ENCODE measurements at regions not wholly inside any gene's neighbourhood (a gene's known extent, or its start where the extent isn't known, plus 50 kb on each side); places are given as distances from the start of the nearest gene placed in this dataset.

DNA sequence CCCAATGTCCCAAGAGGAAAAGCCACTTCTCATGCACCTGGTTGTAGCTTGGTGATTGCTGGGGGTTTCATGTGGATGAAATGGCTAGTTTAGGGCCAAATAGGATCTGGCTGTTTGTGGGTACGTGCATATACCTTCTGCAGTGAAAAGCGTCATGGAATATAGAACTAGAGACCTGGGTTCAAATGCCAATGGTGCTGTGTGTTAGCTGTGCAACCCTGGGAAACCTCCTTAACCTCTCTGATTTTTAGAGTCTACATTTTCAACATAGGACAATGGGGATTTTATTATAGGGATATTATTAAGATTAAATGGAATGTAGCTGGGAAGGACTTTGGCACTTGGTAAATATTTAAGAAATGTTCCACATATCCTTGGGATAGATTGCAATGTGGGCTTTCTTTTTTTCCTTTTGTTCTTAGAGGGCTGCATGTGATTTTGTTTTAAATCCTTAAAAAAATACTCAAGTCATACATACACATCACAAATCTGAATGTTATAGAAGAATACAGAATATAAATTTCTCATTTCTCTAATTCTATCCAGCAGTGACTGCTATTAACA, 112.6 kb upstream of the E2F8 start:
- H3K4me2 ChIP-seq (ENCODE audit: low read depth, low read length), result no peak overlapping the region
- no peak overlapping the region for H4K5ac ChIP-seq (ENCODE audit: low read depth, low read length)
- no peak overlapping the region for H3K56ac ChIP-seq (ENCODE audit: extremely low read depth, insufficient read depth, low read length)
- no peaks in the 10 kb centered on the region; the same call in 1 of the 2 replicates for H3K9me1 ChIP-seq (ENCODE audit: insufficient read depth, low read length)
- no peak overlapping the region for H2BK15ac ChIP-seq (ENCODE audit: low read depth, low read length)
- H3K79me1 ChIP-seq (ENCODE audit: low read depth in 1 of 2, low read length in 2 of 2), result no peaks in the 10 kb centered on the region
- TF ChIP-seq NFE2L2 (IDR thresholded peaks at IDR 0.05; ENCODE audit: low read depth, low read length) (no peak), RFX5 (IDR thresholded peaks at IDR 0.05; ENCODE audit: low read depth, low read length) (no peak), RAD21 (IDR thresholded peaks at IDR 0.05; ENCODE audit: low read length) (no peak), CHD1 (IDR thresholded peaks at IDR 0.05; ENCODE audit: low read depth, low read length) (no peak), BHLHE40 (IDR thresholded peaks at IDR 0.05; ENCODE audit: low read depth, low read length) (no peak), CEBPB (IDR thresholded peaks at IDR 0.05; ENCODE audit: low read depth, low read length) (no peak), ELK1 (IDR thresholded peaks at IDR 0.05; ENCODE audit: borderline replicate concordance, low read depth, low read length) (no peak), RCOR1 (IDR thresholded peaks at IDR 0.05; ENCODE audit: insufficient replicate concordance, low read length) (no peak), FOS (IDR thresholded peaks at IDR 0.05; ENCODE audit: low read depth, low read length) (no peak)
- TF ChIP-seq, protein P1, sequence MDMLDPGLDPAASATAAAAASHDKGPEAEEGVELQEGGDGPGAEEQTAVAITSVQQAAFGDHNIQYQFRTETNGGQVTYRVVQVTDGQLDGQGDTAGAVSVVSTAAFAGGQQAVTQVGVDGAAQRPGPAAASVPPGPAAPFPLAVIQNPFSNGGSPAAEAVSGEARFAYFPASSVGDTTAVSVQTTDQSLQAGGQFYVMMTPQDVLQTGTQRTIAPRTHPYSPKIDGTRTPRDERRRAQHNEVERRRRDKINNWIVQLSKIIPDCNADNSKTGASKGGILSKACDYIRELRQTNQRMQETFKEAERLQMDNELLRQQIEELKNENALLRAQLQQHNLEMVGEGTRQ (IDR thresholded peaks at IDR 0.05; ENCODE audit: low read depth, low read length), result no peak
- TF ChIP-seq, protein P2, sequence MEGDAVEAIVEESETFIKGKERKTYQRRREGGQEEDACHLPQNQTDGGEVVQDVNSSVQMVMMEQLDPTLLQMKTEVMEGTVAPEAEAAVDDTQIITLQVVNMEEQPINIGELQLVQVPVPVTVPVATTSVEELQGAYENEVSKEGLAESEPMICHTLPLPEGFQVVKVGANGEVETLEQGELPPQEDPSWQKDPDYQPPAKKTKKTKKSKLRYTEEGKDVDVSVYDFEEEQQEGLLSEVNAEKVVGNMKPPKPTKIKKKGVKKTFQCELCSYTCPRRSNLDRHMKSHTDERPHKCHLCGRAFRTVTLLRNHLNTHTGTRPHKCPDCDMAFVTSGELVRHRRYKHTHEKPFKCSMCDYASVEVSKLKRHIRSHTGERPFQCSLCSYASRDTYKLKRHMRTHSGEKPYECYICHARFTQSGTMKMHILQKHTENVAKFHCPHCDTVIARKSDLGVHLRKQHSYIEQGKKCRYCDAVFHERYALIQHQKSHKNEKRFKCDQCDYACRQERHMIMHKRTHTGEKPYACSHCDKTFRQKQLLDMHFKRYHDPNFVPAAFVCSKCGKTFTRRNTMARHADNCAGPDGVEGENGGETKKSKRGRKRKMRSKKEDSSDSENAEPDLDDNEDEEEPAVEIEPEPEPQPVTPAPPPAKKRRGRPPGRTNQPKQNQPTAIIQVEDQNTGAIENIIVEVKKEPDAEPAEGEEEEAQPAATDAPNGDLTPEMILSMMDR (conservative IDR thresholded peaks at IDR 0.05; ENCODE audit: low read depth, low read length), result no peak
- dilution Hi-C loops (cut with HindIII; ENCODE audit: low sequenced_read_pairs, unreplicated experiment) (no loop called here), intact Hi-C loops (cut with micrococcal nuclease) (no loop called here), in situ Hi-C loops (cut with MboI; ENCODE audit: low sequenced_read_pairs) (no loop called here)
- whole genome bisulfite sequencing, 2 experiments (ENCODE audit: extremely low coverage in 2 of 2, insufficient read length in 1 of 2), result no CpG with 5 or more reads among the region's 2 CpGs
- H2AK5ac ChIP-seq (ENCODE audit: low read depth, low read length), result no peak overlapping the region
- DNase-seq, result no peak
- H3K23ac ChIP-seq (ENCODE audit: low read depth, low read length), result no peak overlapping the region
- no peak for ATAC-seq (ENCODE audit: low read depth)
- no peak overlapping the region for H3K27ac ChIP-seq (ENCODE audit: insufficient read depth, low read length)
- no peak overlapping the region for H2AFZ ChIP-seq (replicated peaks; ENCODE audit: low read length, poor library complexity)
- BruUV-seq (replicated peaks), result no TSS peak
- no peak overlapping the region for H3K14ac ChIP-seq (replicated peaks; ENCODE audit: low read depth, low read length)
- H2AK9ac ChIP-seq (replicated peaks; ENCODE audit: low read depth, low read length, poor library complexity), result no peak overlapping the region
- no peak overlapping the region for H3K9ac ChIP-seq (ENCODE audit: low read depth, low read length)
- H4K91ac ChIP-seq (ENCODE audit: insufficient read depth, low read depth, low read length), result no peak overlapping the region
- H2BK120ac ChIP-seq (ENCODE audit: low read depth, low read length), result no peak overlapping the region
- H3K4me3 ChIP-seq (ENCODE audit: insufficient read depth, low read depth, low read length), result no peak overlapping the region
- ChIA-PET POLR2A (ENCODE audit: unreplicated experiment) (no interaction called here), CTCF (no interaction called here)
- no peak overlapping the region for H3K18ac ChIP-seq (ENCODE audit: low read depth, low read length)
- H3K27me3 ChIP-seq (ENCODE audit: control insufficient read depth, insufficient read depth, low read length), result peaks cover 48% of the 10 kb centered on the region
- no peak overlapping the region for H4K8ac ChIP-seq (ENCODE audit: low read depth in 2 of 2, low read length in 2 of 2)
- H3K9me3 ChIP-seq (ENCODE audit: control insufficient read depth, insufficient read depth, low read length), result no peaks in the 10 kb centered on the region
- H3K4me1 ChIP-seq (ENCODE audit: control insufficient read depth, insufficient read depth, low read length), result no peaks in the 10 kb centered on the region
- H3K4ac ChIP-seq (ENCODE audit: low read depth, low read length), result no peak overlapping the region
- no peaks in the 10 kb centered on the region for H4K20me1 ChIP-seq (ENCODE audit: insufficient read depth, low read length)
- H3K36me3 ChIP-seq (ENCODE audit: control insufficient read depth, insufficient read depth, low read length), result no peaks in the 10 kb centered on the region
- no peak overlapping the region for H2BK5ac ChIP-seq (ENCODE audit: low read depth, low read length, poor library complexity, severe bottlenecking)
- no peak overlapping the region for H2BK20ac ChIP-seq (ENCODE audit: low read depth, low read length)
